SK-N-SH (cell line): ENCODE measurements at regions not wholly inside any gene's neighbourhood (a gene's known extent, or its start where the extent isn't known, plus 50 kb on each side); places are given as distances from the start of the nearest gene placed in this dataset.
A peak's percentile ranks its signal among the peaks of the same experiment; 100 is the strongest.

ENCODE experiments used
- CTCF ChIA-PET: fragments of 300-600, 350-600 bp; formaldehyde crosslinking; extraction: SDS; loops from one replicate; lab custom pipeline; 2021; lab: Yijun Ruan, JAX
- POLR2A ChIA-PET: fragments of 350-600 bp; sonication (Branson Sonifier 250); formaldehyde crosslinking; extraction: SDS; loops from one replicate; lab custom pipeline; 2020; ENCODE audit warnings: antibody characterized with exemption, inconsistent platforms; lab: Yijun Ruan, JAX
- DNase-seq: peaks from one replicate; pipeline ENCODE4 v3.0.0; 2012
- H2AFZ ChIP-seq: fragments of 200-600 bp; sonication (generic); 2 replicates; pipeline ENCODE4 v1.8.1; 2016; ENCODE audit warnings: antibody characterized with exemption, mild to moderate bottlenecking, low read depth
- H3F3A ChIP-seq: fragments of 200-600 bp; sonication (generic); replicated peaks from 2 replicates; pipeline ENCODE3; 2016; ENCODE audit warnings: antibody characterized with exemption, mild to moderate bottlenecking; ENCODE audit not compliant: insufficient read depth
- H3K27ac ChIP-seq, 2 experiments: fragments of 200-500 bp in 1 of 2; fragments of 200-600 bp in 1 of 2; sonication (Bioruptor generic) in 1 of 2; sonication (generic), shearing (Covaris generic) in 1 of 2; 2 replicates each; pipeline versions ENCODE4 v1.5.1 to v1.6.1; 2014 to 2016; ENCODE audit warnings: low read depth in 2 of 2, inconsistent platforms in 1 of 2, low read length in 1 of 2, mild to moderate bottlenecking in 1 of 2, mixed read lengths in 1 of 2
- H3K27me3 ChIP-seq: fragments of 200-600 bp; sonication (generic), shearing (Covaris generic); 2 replicates; pipeline ENCODE4 v1.6.1; 2016; ENCODE audit warnings: mixed run types; ENCODE audit not compliant: insufficient read depth
- H3K36me3 ChIP-seq, 2 experiments: fragments of 200-500 bp in 1 of 2; fragments of 200-600 bp in 1 of 2; sonication (Bioruptor generic) in 1 of 2; sonication (generic) in 1 of 2; replicated peaks in 1 of 2; 2 replicates each; pipeline versions ENCODE3 to v1.5.1; 2014 to 2016; ENCODE audit warnings: low read length in 1 of 2, mild to moderate bottlenecking in 1 of 2; ENCODE audit not compliant: insufficient read depth in 2 of 2, control insufficient read depth in 1 of 2
- H3K4me1 ChIP-seq, 2 experiments: fragments of 200-500 bp in 1 of 2; fragments of 200-600 bp in 1 of 2; sonication (Bioruptor generic) in 1 of 2; sonication (generic), shearing (Covaris generic) in 1 of 2; 2 replicates each; pipeline versions ENCODE4 v1.5.1 to v1.6.1; 2014 to 2016; ENCODE audit warnings: low read depth in 1 of 2, low read length in 1 of 2, mixed run types in 1 of 2; ENCODE audit not compliant: insufficient read depth in 2 of 2, control insufficient read depth in 1 of 2
- H3K4me2 ChIP-seq: fragments of 200-600 bp; sonication (generic), shearing (Covaris generic); 2 replicates; pipeline ENCODE4 v1.6.1; 2017; ENCODE audit warnings: mixed run types
- H3K4me3 ChIP-seq, 2 experiments: fragments of 200-500 bp in 1 of 2; fragments of 200-600 bp in 1 of 2; sonication (Bioruptor generic) in 1 of 2; sonication (generic), shearing (Covaris generic) in 1 of 2; 2 replicates each; pipeline versions ENCODE4 v1.5.1 to v1.8.1; 2014 to 2016; ENCODE audit warnings: low read depth in 2 of 2, inconsistent platforms in 1 of 2, low read length in 1 of 2, mild to moderate bottlenecking in 1 of 2, mixed read lengths in 1 of 2, moderate library complexity in 1 of 2
- H3K79me2 ChIP-seq: fragments of 200-600 bp; sonication (generic); 2 replicates; pipeline ENCODE4 v1.8.1; 2017; ENCODE audit warnings: mild to moderate bottlenecking; ENCODE audit not compliant: insufficient read depth
- H3K9ac ChIP-seq: fragments of 200-600 bp; sonication (generic); 2 replicates; pipeline ENCODE4 v1.6.1; 2017; ENCODE audit warnings: mixed run types
- H3K9me2 ChIP-seq: fragments of 200-600 bp; sonication (generic); 2 replicates; pipeline ENCODE4 v1.6.1; 2017; ENCODE audit warnings: mixed run types
- H3K9me3 ChIP-seq: fragments of 200-600 bp; sonication (generic); 2 replicates; pipeline ENCODE4 v1.6.1; 2017; ENCODE audit warnings: mixed run types, mild to moderate bottlenecking, moderate library complexity
- H4K20me1 ChIP-seq: fragments of 200-600 bp; sonication (generic); 2 replicates; pipeline ENCODE4 v1.6.1; 2017; ENCODE audit warnings: mild to moderate bottlenecking, mixed run types; ENCODE audit not compliant: insufficient read depth
- FOSL2 ChIP-seq: IDR thresholded peaks from 2 replicates; pipeline ENCODE4 v1.4.0; 2012; ENCODE audit warnings: low read depth, mild to moderate bottlenecking, moderate library complexity, borderline replicate concordance
- JUND ChIP-seq: IDR thresholded peaks from 2 replicates; pipeline ENCODE4 v1.4.0; 2012
- NFIC ChIP-seq: IDR thresholded peaks from 2 replicates; pipeline ENCODE4 v1.4.0; 2012; ENCODE audit warnings: borderline replicate concordance
- NRF1 ChIP-seq: IDR thresholded peaks from 2 replicates; pipeline ENCODE4 v1.6.1; 2012; ENCODE audit warnings: low read depth, mild to moderate bottlenecking, low read length
- RFX5 ChIP-seq: IDR thresholded peaks from 2 replicates; pipeline ENCODE4 v1.6.1; 2012; ENCODE audit warnings: mild to moderate bottlenecking, improper control_type of control experiment, low read length
- SMC3 ChIP-seq: IDR thresholded peaks from 2 replicates; pipeline ENCODE4 v1.6.1; 2012; ENCODE audit warnings: low read depth, low read length, improper control_type of control experiment
- WGBS: methylation state at CpG from one replicate; pipeline ENCODE4 v1.1.6; 2017; ENCODE audit warnings: low lambda C conversion rate; 5-methylcytosine and 5-hydroxymethylcytosine counted together
- TF ChIP-seq, protein P1 (sequence below): fragments of 200-600 bp; sonication (generic); IDR thresholded peaks from 2 replicates; pipeline ENCODE4 v1.6.1; 2017; ENCODE audit warnings: antibody characterized with exemption, mild to moderate bottlenecking, moderate library complexity
- TF ChIP-seq, protein P2 (sequence below): IDR thresholded peaks from 2 replicates; pipeline ENCODE4 v1.4.0; 2012; ENCODE audit warnings: low read depth

DNA sequence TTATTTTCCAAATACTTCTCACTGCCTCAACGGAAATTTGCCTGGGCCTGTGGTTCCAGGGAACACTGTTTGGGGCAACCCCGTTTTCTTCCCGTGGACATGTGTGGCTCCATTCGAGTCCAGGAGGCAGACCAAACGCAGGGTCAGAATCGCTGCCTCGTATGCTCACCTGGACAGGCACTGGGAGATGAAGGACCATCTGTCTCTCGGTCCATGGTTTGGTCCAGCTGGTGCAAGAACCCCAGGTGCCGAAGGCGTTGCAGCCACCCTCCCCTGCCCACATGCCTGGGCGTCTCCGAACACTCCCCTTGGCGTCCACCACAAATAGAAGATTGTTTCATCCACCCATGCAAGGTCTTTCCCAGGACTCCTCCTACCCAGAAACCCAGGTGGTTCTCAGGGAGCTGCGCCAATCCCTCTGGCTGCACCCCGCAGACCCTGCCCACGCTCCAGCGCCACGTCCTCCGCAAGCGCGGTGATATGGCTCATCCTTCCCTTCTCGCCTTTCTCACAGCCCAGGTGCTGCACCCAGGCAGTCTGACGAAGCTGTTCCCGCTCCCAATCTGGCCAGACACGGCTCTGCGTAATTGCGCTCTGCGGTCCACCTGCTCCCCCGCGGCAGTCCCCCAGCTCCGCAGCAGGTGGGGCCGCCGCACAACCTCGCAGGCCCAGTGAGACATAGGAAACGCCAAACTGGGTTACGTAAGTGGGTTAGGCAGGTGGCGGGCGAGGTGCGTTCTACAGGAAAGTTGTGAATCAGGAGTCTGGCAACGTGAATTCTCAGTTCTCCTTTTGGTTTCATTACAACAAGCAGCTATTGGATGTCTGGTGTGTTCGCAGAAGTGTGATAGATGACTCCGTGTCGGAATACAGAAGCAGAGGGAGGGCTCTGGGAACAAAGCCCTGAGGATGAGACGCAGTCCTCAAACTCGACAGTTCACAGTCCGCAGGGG lies 146.2 kb upstream of the ECI2 start:
- Histone ChIP-seq H3F3A (no peaks in the 10 kb centered on the region), H3K9me3 (no peaks in the 10 kb centered on the region), H3K79me2 (no peaks in the 10 kb centered on the region), H2AFZ (no peak overlapping the region), H3K9ac (no peak overlapping the region), H3K4me3 (peak overlapping the region; percentile 31 to 53; a peak in 3 of 4 replicates), H3K4me2 (peak overlapping the region; percentile 75), H3K4me1 (peaks cover 0 to 3% of the 10 kb centered on the region in 2 experiments; a peak in 1 of 4 replicates), H3K27ac (no peak overlapping the region), H3K36me3 (no peaks in the 10 kb centered on the region), H3K9me2 (no peaks in the 10 kb centered on the region), H3K27me3 (peaks cover 26% of the 10 kb centered on the region; the same call in 1 of the 2 replicates), H4K20me1 (no peaks in the 10 kb centered on the region)
- DNase-seq, result no peak
- 24% methylated on average over 30 of the region's 46 CpGs for WGBS
- TF ChIP-seq, protein P1, sequence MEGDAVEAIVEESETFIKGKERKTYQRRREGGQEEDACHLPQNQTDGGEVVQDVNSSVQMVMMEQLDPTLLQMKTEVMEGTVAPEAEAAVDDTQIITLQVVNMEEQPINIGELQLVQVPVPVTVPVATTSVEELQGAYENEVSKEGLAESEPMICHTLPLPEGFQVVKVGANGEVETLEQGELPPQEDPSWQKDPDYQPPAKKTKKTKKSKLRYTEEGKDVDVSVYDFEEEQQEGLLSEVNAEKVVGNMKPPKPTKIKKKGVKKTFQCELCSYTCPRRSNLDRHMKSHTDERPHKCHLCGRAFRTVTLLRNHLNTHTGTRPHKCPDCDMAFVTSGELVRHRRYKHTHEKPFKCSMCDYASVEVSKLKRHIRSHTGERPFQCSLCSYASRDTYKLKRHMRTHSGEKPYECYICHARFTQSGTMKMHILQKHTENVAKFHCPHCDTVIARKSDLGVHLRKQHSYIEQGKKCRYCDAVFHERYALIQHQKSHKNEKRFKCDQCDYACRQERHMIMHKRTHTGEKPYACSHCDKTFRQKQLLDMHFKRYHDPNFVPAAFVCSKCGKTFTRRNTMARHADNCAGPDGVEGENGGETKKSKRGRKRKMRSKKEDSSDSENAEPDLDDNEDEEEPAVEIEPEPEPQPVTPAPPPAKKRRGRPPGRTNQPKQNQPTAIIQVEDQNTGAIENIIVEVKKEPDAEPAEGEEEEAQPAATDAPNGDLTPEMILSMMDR, result peak; percentile 23; the same call in 1 of the 2 replicates
- no peak for TF ChIP-seq JUND
- ChIA-PET POLR2A (no interaction called here), CTCF (interaction anchor here (1.2 kb wide), 1 partner anchor 11 kb away, joined by 4 read pairs; no protein-coding TSS in a partner anchor)

DNA sequence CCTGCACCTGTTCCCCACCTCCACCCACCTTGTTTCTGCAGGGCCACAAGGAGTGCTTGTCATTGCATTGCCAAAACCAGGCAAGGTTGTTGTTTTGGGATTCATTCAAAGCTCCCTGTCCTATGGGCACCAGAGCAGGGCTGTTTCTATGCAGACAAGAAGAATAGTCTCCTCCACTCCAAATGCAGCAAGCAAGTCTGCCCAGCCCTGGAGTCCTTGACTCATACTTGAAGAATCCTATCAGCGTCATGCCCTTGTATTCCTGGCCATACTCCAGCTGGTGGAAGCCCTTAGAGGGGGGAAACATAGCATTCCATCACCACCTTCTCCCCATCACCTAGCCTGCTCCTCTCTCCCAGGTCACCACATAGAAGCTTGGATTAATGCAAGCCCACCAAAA lies 145.3 kb upstream of the ECI2 start:
- ChIA-PET POLR2A (no interaction called here), CTCF (no interaction called here)
- H3K36me3 ChIP-seq, result no peaks in the 10 kb centered on the region
- no peaks in the 10 kb centered on the region for H4K20me1 ChIP-seq
- no peaks in the 10 kb centered on the region for H3K79me2 ChIP-seq
- peaks cover 26% of the 10 kb centered on the region; the same call in 1 of the 2 replicates for H3K27me3 ChIP-seq
- H3K9me2 ChIP-seq, result no peaks in the 10 kb centered on the region
- H3K9me3 ChIP-seq, result no peaks in the 10 kb centered on the region
- H3K4me3 ChIP-seq, result no peak overlapping the region
- H2AFZ ChIP-seq, result no peak overlapping the region
- H3K9ac ChIP-seq, result no peak overlapping the region
- H3K4me2 ChIP-seq, result peak overlapping the region; percentile 32; the same call in 1 of the 2 replicates
- no peak for DNase-seq
- TF ChIP-seq SMC3 (no peak), JUND (peak; percentile 33; the same call in 1 of the 2 replicates), RFX5 (peak; percentile 19; the same call in 1 of the 2 replicates), FOSL2 (peak; percentile 71), NRF1 (no peak), NFIC (peak; percentile 66)
- TF ChIP-seq, protein P2, sequence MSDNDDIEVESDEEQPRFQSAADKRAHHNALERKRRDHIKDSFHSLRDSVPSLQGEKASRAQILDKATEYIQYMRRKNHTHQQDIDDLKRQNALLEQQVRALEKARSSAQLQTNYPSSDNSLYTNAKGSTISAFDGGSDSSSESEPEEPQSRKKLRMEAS, result no peak
- TF ChIP-seq, all 33 proteins: peak for 4
- no peak overlapping the region for H3K27ac ChIP-seq
- no peaks in the 10 kb centered on the region for H3F3A ChIP-seq
- 0% methylated on average over 1 of the region's 1 CpG for WGBS
- peaks cover 0 to 3% of the 10 kb centered on the region in 2 experiments; a peak in 1 of 4 replicates for H3K4me1 ChIP-seq
